H1 (cell line): ENCODE measurements at regions not wholly inside any gene's neighbourhood (a gene's known extent, or its start where the extent isn't known, plus 50 kb on each side); places are given as distances from the start of the nearest gene placed in this dataset.

Experiments
- CTCF ChIA-PET: fragments of 300-600 bp; sonication (Branson Sonifier 250); formaldehyde crosslinking; loops from one replicate; lab custom pipeline; 2021; ENCODE audit not compliant: partially characterized antibody; lab: Charles Lee
- POLR2A ChIA-PET: fragments of 300-600 bp; sonication (Branson Sonifier 250); formaldehyde crosslinking; loops from one replicate; lab custom pipeline; 2021; ENCODE audit warnings: inconsistent platforms; ENCODE audit not compliant: partially characterized antibody; lab: Charles Lee
- DNase-seq, 2 experiments: peaks; one replicate each; pipeline versions ENCODE4 v3.0.0 to v3.0.0-alpha.2; 2010 to 2022; ENCODE audit warnings: low spot score in 2 of 2, low read depth in 1 of 2, mixed read lengths in 1 of 2
- FAIRE-seq: peaks from 2 replicates; lab custom pipeline; 2011; peaks lifted over from hg19 to GRCh38; lab: Jason Lieb, UNC
- H2AFZ ChIP-seq: 2 replicates; pipeline ENCODE4 v1.8.1; 2012; ENCODE audit warnings: low read length, inconsistent platforms
- H2AK5ac ChIP-seq: 2 replicates; pipeline ENCODE4 v1.6.1; 2013; ENCODE audit warnings: low read depth, low read length
- H2BK120ac ChIP-seq: replicated peaks from 2 replicates; pipeline ENCODE3; 2013; ENCODE audit warnings: low read depth, low read length, inconsistent platforms
- H2BK12ac ChIP-seq: 2 replicates; pipeline ENCODE4 v1.6.1; 2013; ENCODE audit warnings: low read depth, low read length
- H2BK15ac ChIP-seq: 2 replicates; pipeline ENCODE4 v1.6.1; 2013; ENCODE audit warnings: low read length
- H2BK20ac ChIP-seq: 2 replicates; pipeline ENCODE4 v1.6.1; 2013; ENCODE audit warnings: low read length
- H2BK5ac ChIP-seq: 2 replicates; pipeline ENCODE4 v1.6.1; 2013; ENCODE audit warnings: low read depth, low read length
- H3K14ac ChIP-seq: 2 replicates; pipeline ENCODE4 v1.6.1; 2013; ENCODE audit warnings: inconsistent platforms; ENCODE audit not compliant: insufficient read length
- H3K18ac ChIP-seq: 2 replicates; pipeline ENCODE4 v1.6.1; 2013; ENCODE audit warnings: low read length; ENCODE audit errors: extremely low read depth
- H3K23ac ChIP-seq: 2 replicates; pipeline ENCODE4 v1.6.1; 2013; ENCODE audit warnings: inconsistent platforms; ENCODE audit not compliant: insufficient read length
- H3K23me2 ChIP-seq: 2 replicates; pipeline ENCODE4 v1.6.1; 2013; ENCODE audit warnings: low read depth, low read length
- H3K27ac ChIP-seq: 2 replicates; pipeline ENCODE4 v1.6.1; 2011; ENCODE audit warnings: low read depth, low read length, inconsistent platforms
- H3K27me3 ChIP-seq, 4 experiments: replicated peaks in 1 of 4; 1 replicate in 1 of 4; 2 replicates in 3 of 4; pipeline versions ENCODE4 v1.6.1 to v1.8.1; 2011 to 2013; ENCODE audit warnings: low read length in 3 of 4, mild to moderate bottlenecking in 3 of 4, inconsistent platforms in 2 of 4, mixed read lengths in 2 of 4, moderate library complexity in 1 of 4; ENCODE audit not compliant: control insufficient read depth in 3 of 4, insufficient read depth in 3 of 4; ENCODE audit errors: extremely low read depth in 1 of 4
- H3K36me3 ChIP-seq, 4 experiments: 2 replicates each; pipeline versions ENCODE4 v1.6.1 to v1.8.1; 2011 to 2013; ENCODE audit warnings: mild to moderate bottlenecking in 4 of 4, low read length in 3 of 4, moderate library complexity in 2 of 4, control low read depth in 1 of 4, inconsistent platforms in 1 of 4; ENCODE audit not compliant: insufficient read depth in 4 of 4, control insufficient read depth in 2 of 4
- H3K4ac ChIP-seq: replicated peaks from 2 replicates; pipeline ENCODE3; 2013; ENCODE audit warnings: low read length, low read depth, mixed read lengths, inconsistent platforms; ENCODE audit not compliant: insufficient read length
- H3K4me1 ChIP-seq, 4 experiments: replicated peaks in 1 of 4; 1 replicate in 1 of 4; 2 replicates in 3 of 4; pipeline versions ENCODE4 v1.6.1 to v1.8.1; 2011 to 2013; ENCODE audit warnings: low read length in 3 of 4, inconsistent platforms in 2 of 4, mixed read lengths in 1 of 4; ENCODE audit not compliant: insufficient read depth in 4 of 4, control insufficient read depth in 3 of 4
- H3K4me2 ChIP-seq, 2 experiments: 2 replicates each; pipeline versions ENCODE4 v1.6.1 to v1.8.1; 2011 to 2013; ENCODE audit warnings: low read depth in 2 of 2, low read length in 2 of 2, control low read depth in 1 of 2, inconsistent platforms in 1 of 2, mild to moderate bottlenecking in 1 of 2; ENCODE audit not compliant: insufficient read depth in 1 of 2
- H3K4me3 ChIP-seq, 4 experiments: fragments of 200-600, 300-600 bp in 1 of 4; sonication (generic), shearing (Covaris generic), sonication (Bioruptor Twin) in 1 of 4; 2 replicates each; pipeline versions ENCODE4 v1.5.1 to v1.8.1; 2011 to 2016; ENCODE audit warnings: low read length in 4 of 4, low read depth in 3 of 4, control low read depth in 2 of 4, inconsistent platforms in 2 of 4, mild to moderate bottlenecking in 2 of 4, mixed read lengths in 1 of 4, moderate library complexity in 1 of 4; ENCODE audit not compliant: insufficient read depth in 2 of 4; ENCODE audit errors: extremely low read depth in 1 of 4
- H3K56ac ChIP-seq: replicated peaks from 2 replicates; pipeline ENCODE3; 2013; ENCODE audit warnings: low read depth, mild to moderate bottlenecking, mixed read lengths, low read length, inconsistent platforms; ENCODE audit not compliant: insufficient read length
- H3K79me1 ChIP-seq: 2 replicates; pipeline ENCODE4 v1.6.1; 2013; ENCODE audit warnings: low read depth, low read length, control low read depth
- H3K79me2 ChIP-seq, 2 experiments: 2 replicates each; pipeline versions ENCODE4 v1.6.1 to v1.8.1; 2012 to 2013; ENCODE audit warnings: low read length in 2 of 2, mild to moderate bottlenecking in 2 of 2, inconsistent platforms in 1 of 2; ENCODE audit not compliant: insufficient read depth in 2 of 2, control insufficient read depth in 1 of 2
- H3K9ac ChIP-seq, 4 experiments: replicated peaks in 1 of 4; 1 replicate in 1 of 4; 2 replicates in 3 of 4; pipeline versions ENCODE4 v1.6.1 to v1.8.1; 2011 to 2013; ENCODE audit warnings: low read depth in 3 of 4, low read length in 3 of 4, control low read depth in 2 of 4, mild to moderate bottlenecking in 2 of 4, moderate library complexity in 2 of 4, inconsistent platforms in 1 of 4; ENCODE audit errors: extremely low read depth in 1 of 4
- H3K9me3 ChIP-seq, 2 experiments: 2 replicates each; pipeline versions ENCODE4 v1.6.1 to v1.8.1; 2012 to 2013; ENCODE audit warnings: mild to moderate bottlenecking in 2 of 2, moderate library complexity in 2 of 2, control low read depth in 1 of 2, inconsistent platforms in 1 of 2, low read depth in 1 of 2, low read length in 1 of 2, mixed read lengths in 1 of 2; ENCODE audit not compliant: insufficient read depth in 2 of 2
- H4K20me1 ChIP-seq, 2 experiments: replicated peaks in 1 of 2; 2 replicates each; pipeline versions ENCODE3 to v1.8.1; 2011 to 2013; ENCODE audit warnings: inconsistent platforms in 2 of 2, low read length in 2 of 2, mild to moderate bottlenecking in 1 of 2; ENCODE audit not compliant: insufficient read depth in 2 of 2, control insufficient read depth in 1 of 2
- H4K5ac ChIP-seq: 2 replicates; pipeline ENCODE4 v1.6.1; 2013; ENCODE audit warnings: low read length, low read depth, mixed read lengths, inconsistent platforms; ENCODE audit not compliant: insufficient read length
- H4K8ac ChIP-seq: 2 replicates; pipeline ENCODE4 v1.8.0; 2013; ENCODE audit warnings: mild to moderate bottlenecking, moderate library complexity, low read length, inconsistent platforms; ENCODE audit not compliant: insufficient read depth; ENCODE audit errors: extremely low read depth
- H4K91ac ChIP-seq: replicated peaks from 2 replicates; pipeline ENCODE3; 2013; ENCODE audit warnings: low read length, mixed read lengths, inconsistent platforms; ENCODE audit not compliant: insufficient read length
- HDAC6 ChIP-seq: IDR thresholded peaks from one replicate; pipeline ENCODE4 v1.7.1; 2012; ENCODE audit warnings: low read depth, mild to moderate bottlenecking, inconsistent platforms, low read length, moderate library complexity
- WGBS, 2 experiments: shearing (Covaris generic) in 1 of 2; methylation state at CpG; one replicate each; pipeline versions ENCODE4 v1.1.6 to v1.1.7; 2013 to 2015; ENCODE audit warnings: low lambda C conversion rate in 2 of 2, mixed read lengths in 2 of 2, inconsistent platforms in 1 of 2, low coverage in 1 of 2, missing lambda C conversion rate in 1 of 2; ENCODE audit not compliant: insufficient replicate concordance in 2 of 2, insufficient coverage in 1 of 2, insufficient read length in 1 of 2; ENCODE audit errors: extremely low coverage in 1 of 2, missing lambda C conversion rate in 1 of 2; 5-methylcytosine and 5-hydroxymethylcytosine counted together

- WGBS, 2 experiments: 85% methylated on average over 2 of the region's 2 CpGs; no CpG with 5 or more reads in 1 of the 2 experiments
- Histone ChIP-seq H2BK5ac (no peak overlapping the region), H3K4me3 (no peak overlapping the region), H3K9me3 (peaks cover 0 to 5% of the 10 kb centered on the region in 2 experiments; a peak in 1 of 4 replicates), H3K4me1 (peaks cover 0 to 3% (median 0%) of the 10 kb centered on the region in 4 experiments; a peak in 1 of 7 replicates), H2AK5ac (no peak overlapping the region), H3K79me1 (no peaks in the 10 kb centered on the region), H3K56ac (no peak overlapping the region), H4K20me1 (no peaks in the 10 kb centered on the region), H4K91ac (no peak overlapping the region), H2BK120ac (no peak overlapping the region), H3K36me3 (no peaks in the 10 kb centered on the region), H3K27ac (no peak overlapping the region), H2BK15ac (no peak overlapping the region), H2BK12ac (no peak overlapping the region), H3K23me2 (peaks cover 2% of the 10 kb centered on the region; the same call in 1 of the 2 replicates), H3K18ac (no peak overlapping the region), H3K79me2 (no peaks in the 10 kb centered on the region), H3K4me2 (no peak overlapping the region), H4K5ac (no peak overlapping the region), H3K14ac (no peak overlapping the region), H4K8ac (no peak overlapping the region), H3K9ac (no peak overlapping the region), H3K27me3 (no peaks in the 10 kb centered on the region), H2AFZ (no peak overlapping the region), H3K4ac (no peak overlapping the region), H3K23ac (no peak overlapping the region), H2BK20ac (no peak overlapping the region)
- ChIA-PET CTCF (no interaction called here), POLR2A (no interaction called here)
- no peak for FAIRE-seq
- TF ChIP-seq HDAC6: no peak
- no peak for DNase-seq
Measured at GRCh38 chr2:125870264-125870663, 785.7 kb upstream of the GYPC start.
